22Rv1 (cell line): ENCODE measurements at regions not wholly inside any gene's neighbourhood (a gene's known extent, or its start where the extent isn't known, plus 50 kb on each side); places are given as distances from the start of the nearest gene placed in this dataset.

Experiments
- H3K27ac ChIP-seq: fragments of 450-650 bp; 2 replicates; pipeline ENCODE4 v1.5.1; 2017
- ZFX ChIP-seq: fragments of 450-650 bp; IDR thresholded peaks from 2 replicates; pipeline ENCODE4 v1.6.1; 2017; ENCODE audit warnings: antibody characterized with exemption, borderline replicate concordance
- TF ChIP-seq, protein P1 (sequence below): fragments of 450-650 bp; IDR thresholded peaks from 2 replicates; pipeline ENCODE4 v1.5.1; 2017; ENCODE audit warnings: mild to moderate bottlenecking

DNA sequence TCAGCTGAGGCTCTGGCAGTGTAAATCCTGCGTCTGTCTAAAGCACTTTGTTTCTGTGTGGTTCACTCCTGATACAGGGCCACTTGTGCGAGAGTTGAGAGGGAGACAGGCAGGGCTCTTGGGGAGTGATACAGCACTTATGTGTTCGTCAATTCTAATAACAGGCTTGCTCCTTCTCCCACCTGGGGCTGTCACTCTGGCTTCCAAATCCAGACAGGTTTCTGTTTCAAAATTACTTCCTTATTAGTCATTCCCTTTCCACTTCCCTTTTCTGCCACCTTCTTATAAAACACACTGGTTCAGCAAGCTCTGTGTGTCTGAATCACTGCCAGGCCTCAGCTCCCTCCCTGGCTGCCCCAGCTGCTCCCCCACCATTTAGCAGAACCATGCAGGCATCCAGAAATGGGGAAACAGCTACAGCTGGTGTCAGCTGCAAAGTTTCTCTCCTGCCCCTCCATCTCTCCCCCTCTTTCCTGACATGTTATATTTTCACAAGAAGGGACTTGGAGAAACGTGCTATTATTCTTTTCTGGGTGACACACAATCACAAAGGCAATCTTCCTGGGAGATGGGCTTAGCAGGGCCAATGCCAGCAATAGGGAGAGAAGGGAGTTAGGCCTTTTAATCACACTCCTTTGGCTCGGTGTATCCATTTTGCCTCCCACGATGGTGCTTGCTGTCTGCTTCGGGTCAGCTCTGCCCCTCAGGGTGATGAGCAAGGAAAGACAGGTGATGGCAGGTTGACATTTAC is 58.4 kb upstream of the ZNRF2 start:
- no peak for TF ChIP-seq ZFX
- TF ChIP-seq, protein P1, sequence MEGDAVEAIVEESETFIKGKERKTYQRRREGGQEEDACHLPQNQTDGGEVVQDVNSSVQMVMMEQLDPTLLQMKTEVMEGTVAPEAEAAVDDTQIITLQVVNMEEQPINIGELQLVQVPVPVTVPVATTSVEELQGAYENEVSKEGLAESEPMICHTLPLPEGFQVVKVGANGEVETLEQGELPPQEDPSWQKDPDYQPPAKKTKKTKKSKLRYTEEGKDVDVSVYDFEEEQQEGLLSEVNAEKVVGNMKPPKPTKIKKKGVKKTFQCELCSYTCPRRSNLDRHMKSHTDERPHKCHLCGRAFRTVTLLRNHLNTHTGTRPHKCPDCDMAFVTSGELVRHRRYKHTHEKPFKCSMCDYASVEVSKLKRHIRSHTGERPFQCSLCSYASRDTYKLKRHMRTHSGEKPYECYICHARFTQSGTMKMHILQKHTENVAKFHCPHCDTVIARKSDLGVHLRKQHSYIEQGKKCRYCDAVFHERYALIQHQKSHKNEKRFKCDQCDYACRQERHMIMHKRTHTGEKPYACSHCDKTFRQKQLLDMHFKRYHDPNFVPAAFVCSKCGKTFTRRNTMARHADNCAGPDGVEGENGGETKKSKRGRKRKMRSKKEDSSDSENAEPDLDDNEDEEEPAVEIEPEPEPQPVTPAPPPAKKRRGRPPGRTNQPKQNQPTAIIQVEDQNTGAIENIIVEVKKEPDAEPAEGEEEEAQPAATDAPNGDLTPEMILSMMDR, result no peak
- H3K27ac ChIP-seq, result no peak overlapping the region

DNA sequence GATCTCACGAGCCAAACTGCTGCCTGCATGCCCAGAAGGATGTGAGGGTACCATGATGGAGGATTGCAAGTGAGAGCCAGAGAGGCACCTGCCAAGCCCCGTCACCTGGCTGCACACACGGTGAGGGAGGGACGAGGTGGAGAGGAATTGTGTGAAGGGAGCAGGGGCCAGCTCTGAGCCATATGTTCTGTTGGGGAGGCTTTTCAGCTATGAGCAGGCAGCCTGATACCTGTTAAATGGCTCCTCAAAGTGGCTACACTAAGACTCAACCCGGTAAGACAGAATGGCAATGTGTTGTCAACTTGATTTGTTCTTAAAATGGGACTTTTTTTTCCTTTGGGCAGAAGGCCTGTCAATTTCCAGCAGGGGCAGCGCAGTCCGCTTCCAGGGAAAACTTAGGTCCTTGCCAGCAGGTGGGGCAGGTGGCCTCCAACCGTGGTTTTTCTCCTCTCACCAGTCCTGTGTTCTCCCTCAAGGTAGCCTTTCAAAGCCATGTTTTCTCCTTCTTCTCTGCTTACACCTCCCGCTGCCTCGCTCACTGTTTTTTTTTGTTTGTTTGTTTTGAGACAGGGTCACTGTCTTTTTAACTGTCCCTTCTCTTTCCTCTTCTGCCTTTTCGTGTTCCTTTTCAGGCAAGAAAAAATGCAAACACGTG is 57.7 kb upstream of the ZNRF2 start:
- TF ChIP-seq ZFX, result no peak
- TF ChIP-seq, protein P1, result peak; percentile 95
- no peak overlapping the region for H3K27ac ChIP-seq

DNA sequence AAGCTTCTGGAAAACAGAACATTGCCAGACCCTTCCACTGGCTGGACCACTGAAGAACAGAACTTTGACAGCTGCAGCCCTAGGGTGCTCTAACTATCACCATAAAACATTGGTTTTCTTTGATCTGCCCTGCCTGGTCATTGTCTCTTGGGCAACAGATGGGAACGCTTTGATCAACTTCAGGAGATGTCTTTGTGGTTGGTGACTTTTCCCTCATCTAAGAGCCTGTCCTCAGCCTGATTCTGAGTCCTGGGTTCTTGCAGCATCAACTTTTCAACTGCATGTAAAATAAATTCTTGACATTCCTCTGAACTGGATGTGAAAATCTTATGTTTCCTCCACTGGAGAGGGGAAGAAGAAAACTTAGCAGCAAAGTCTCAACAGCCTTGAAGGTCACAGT is 53.1 kb upstream of the ZNRF2 start:
- TF ChIP-seq, protein P1, result no peak
- no peak for TF ChIP-seq ZFX
- H3K27ac ChIP-seq, result no peak overlapping the region

DNA sequence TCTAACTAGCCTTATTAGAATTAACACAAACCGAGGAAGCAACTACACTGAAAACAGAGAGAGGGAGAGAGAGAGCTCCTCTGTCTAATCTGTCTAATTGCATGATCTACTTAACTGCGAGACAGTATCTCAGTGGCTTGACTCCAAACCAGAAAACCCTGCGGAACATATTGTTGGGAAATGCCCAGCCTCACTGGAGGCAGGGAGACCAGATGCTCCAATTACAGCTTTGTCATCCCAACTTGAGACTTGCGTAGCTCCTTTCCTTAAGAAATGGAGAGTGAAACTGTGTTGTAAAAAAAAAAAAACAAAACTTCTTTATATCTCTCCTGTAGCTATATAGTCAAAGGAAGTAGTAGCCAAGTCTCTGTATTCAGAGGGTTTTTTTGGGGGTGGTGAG is 52.0 kb upstream of the ZNRF2 start:
- TF ChIP-seq, protein P1, result no peak
- no peak for TF ChIP-seq ZFX
- H3K27ac ChIP-seq, result no peak overlapping the region
